OCI-LY3 (cell line): ENCODE measurements at regions not wholly inside any gene's neighbourhood (a gene's known extent, or its start where the extent isn't known, plus 50 kb on each side); places are given as distances from the start of the nearest gene placed in this dataset.

Experiments used
- H2AFZ ChIP-seq: fragments of 200-600, 300-600 bp; shearing (Covaris generic); 2 replicates; pipeline ENCODE4 v1.6.0; 2014; ENCODE audit warnings: antibody characterized with exemption, low read depth, low read length
- H3K27ac ChIP-seq: fragments of 200-600, 300-600 bp; sonication (generic); 2 replicates; pipeline ENCODE4 v1.5.1; 2014; ENCODE audit warnings: mild to moderate bottlenecking, low read length, moderate library complexity, mixed read lengths
- H3K27me3 ChIP-seq: fragments of 200-600, 300-600 bp; sonication (generic); 2 replicates; pipeline ENCODE4 v1.6.1; 2014; ENCODE audit warnings: low read depth, low read length, mixed read lengths
- H3K36me3 ChIP-seq: fragments of 200-600, 300-600 bp; sonication (generic); replicated peaks from 2 replicates; pipeline ENCODE3; 2014; ENCODE audit warnings: low read depth, low read length, mixed read lengths
- H3K4me1 ChIP-seq: fragments of 300-600, 200-600 bp; sonication (generic); 2 replicates; pipeline ENCODE4 v1.6.1; 2014; ENCODE audit warnings: low read length, mixed read lengths
- H3K4me2 ChIP-seq: fragments of 200-600, 300-600 bp; sonication (generic); 2 replicates; pipeline ENCODE4 v1.6.1; 2014; ENCODE audit warnings: low read length, mixed read lengths
- H3K4me3 ChIP-seq: fragments of 300-600, 200-600 bp; sonication (generic); 2 replicates; pipeline ENCODE4 v1.5.1; 2014; ENCODE audit warnings: antibody characterized with exemption, mild to moderate bottlenecking, low read length, moderate library complexity
- H3K79me2 ChIP-seq: fragments of 300-600, 200-600 bp; shearing (Covaris generic); 2 replicates; pipeline ENCODE4 v1.6.1; 2014; ENCODE audit warnings: mild to moderate bottlenecking, low read length, mixed read lengths
- H3K9ac ChIP-seq: fragments of 300-600, 200-600 bp; shearing (Covaris generic); 2 replicates; pipeline ENCODE4 v1.6.0; 2014; ENCODE audit warnings: mild to moderate bottlenecking, low read length, moderate library complexity
- H3K9me3 ChIP-seq: fragments of 200-600, 300-600 bp; shearing (Covaris generic); 2 replicates; pipeline ENCODE4 v1.6.1; 2014; ENCODE audit warnings: low read length, mixed read lengths; ENCODE audit not compliant: insufficient read depth
- H4K20me1 ChIP-seq: fragments of 200-600, 300-600 bp; sonication (generic); 2 replicates; pipeline ENCODE4 v1.6.1; 2016; ENCODE audit warnings: low read length, mixed read lengths; ENCODE audit not compliant: insufficient read depth
- CTCF ChIP-seq: fragments of 200-600, 300-600 bp; sonication (generic); IDR thresholded peaks from 2 replicates; pipeline ENCODE4 v1.5.1; 2014; ENCODE audit warnings: antibody characterized with exemption, low read length, low read depth
- EZH2phosphoT487 ChIP-seq: fragments of 200-600 bp; shearing (Covaris generic); IDR thresholded peaks from 2 replicates; pipeline ENCODE4 v1.6.1; 2018; ENCODE audit warnings: antibody characterized with exemption, mixed run types, low read depth

- Histone ChIP-seq H3K4me3 (no peak overlapping the region), H3K9ac (no peak overlapping the region), H3K9me3 (no peaks in the 10 kb centered on the region), H3K27ac (no peak overlapping the region), H3K79me2 (no peaks in the 10 kb centered on the region), H3K4me1 (no peaks in the 10 kb centered on the region), H3K36me3 (no peaks in the 10 kb centered on the region), H3K27me3 (peaks cover 18% of the 10 kb centered on the region), H3K4me2 (no peak overlapping the region), H2AFZ (no peak overlapping the region), H4K20me1 (peaks cover 3% of the 10 kb centered on the region; the same call in 1 of the 2 replicates)
- TF ChIP-seq CTCF (no peak), EZH2phosphoT487 (no peak)
Measured at GRCh38 chr20:42020316-42020715, 402.1 kb upstream of the CHD6 start.

GRCh38 chr20:42018979-42019378 lies 400.8 kb upstream of the CHD6 start:
- no peak overlapping the region for H3K27ac ChIP-seq
- TF ChIP-seq EZH2phosphoT487 (no peak), CTCF (peak; percentile 80)
- peaks cover 18% of the 10 kb centered on the region for H3K27me3 ChIP-seq
- no peak overlapping the region for H3K4me3 ChIP-seq
- no peak overlapping the region for H3K9ac ChIP-seq
- no peaks in the 10 kb centered on the region for H3K9me3 ChIP-seq
- H4K20me1 ChIP-seq, result peaks cover 3% of the 10 kb centered on the region; the same call in 1 of the 2 replicates
- H2AFZ ChIP-seq, result no peak overlapping the region
- H3K4me2 ChIP-seq, result no peak overlapping the region
- no peaks in the 10 kb centered on the region for H3K79me2 ChIP-seq
- H3K4me1 ChIP-seq, result no peaks in the 10 kb centered on the region
- no peaks in the 10 kb centered on the region for H3K36me3 ChIP-seq

GRCh38 chr20:42010090-42010489 lies 391.9 kb upstream of the CHD6 start:
- no peaks in the 10 kb centered on the region for H3K4me1 ChIP-seq
- H4K20me1 ChIP-seq, result no peaks in the 10 kb centered on the region
- no peak overlapping the region for H2AFZ ChIP-seq
- no peak overlapping the region for H3K4me2 ChIP-seq
- H3K27ac ChIP-seq, result no peak overlapping the region
- H3K4me3 ChIP-seq, result no peak overlapping the region
- H3K9ac ChIP-seq, result no peak overlapping the region
- H3K27me3 ChIP-seq, result peaks cover 20% of the 10 kb centered on the region
- no peaks in the 10 kb centered on the region for H3K79me2 ChIP-seq
- no peak for TF ChIP-seq CTCF
- TF ChIP-seq EZH2phosphoT487, result no peak
- no peaks in the 10 kb centered on the region for H3K9me3 ChIP-seq
- no peaks in the 10 kb centered on the region for H3K36me3 ChIP-seq

GRCh38 chr20:42007251-42007650 lies 389.1 kb upstream of the CHD6 start:
- no peaks in the 10 kb centered on the region for H4K20me1 ChIP-seq
- H3K79me2 ChIP-seq, result no peaks in the 10 kb centered on the region
- TF ChIP-seq EZH2phosphoT487 (no peak), CTCF (no peak)
- no peaks in the 10 kb centered on the region for H3K36me3 ChIP-seq
- H3K27me3 ChIP-seq, result peaks cover 25% of the 10 kb centered on the region
- H3K9ac ChIP-seq, result no peak overlapping the region
- no peak overlapping the region for H3K4me2 ChIP-seq
- no peaks in the 10 kb centered on the region for H3K4me1 ChIP-seq
- no peaks in the 10 kb centered on the region for H3K9me3 ChIP-seq
- no peak overlapping the region for H3K4me3 ChIP-seq
- H2AFZ ChIP-seq, result no peak overlapping the region
- H3K27ac ChIP-seq, result no peak overlapping the region
